K562 (cell line): ENCODE measurements at regions not wholly inside any gene's neighbourhood (a gene's known extent, or its start where the extent isn't known, plus 50 kb on each side); places are given as distances from the start of the nearest gene placed in this dataset.

ENCODE experiments used
- ATAC-seq: fragments of 200-7000 bp; cut with Tn5 transposase; 3 replicates; pipeline ENCODE4 v1.9.1; 2020; ENCODE audit warnings: moderate library complexity
- BruUV-seq: library from RNA; stranded (reverse); fragments of 400-500 nt; replicated peaks from 2 replicates; lab custom pipeline; 2021; lab: Mats Ljungman, UMichigan
- CTCF ChIA-PET: fragments of 300-600 bp; formaldehyde crosslinking; extraction: SDS; loops from one replicate; lab custom pipeline; 2021; ENCODE audit warnings: low intra/inter-chr PET ratio; lab: Yijun Ruan, JAX
- POLR2A ChIA-PET: fragments of 300-600, 350-650 bp; sonication (Branson Sonifier 250); formaldehyde crosslinking; extraction: SDS; loops from one replicate; lab custom pipeline; 2021; ENCODE audit warnings: antibody characterized with exemption, inconsistent platforms; lab: Yijun Ruan, JAX
- DNase-seq, 4 experiments: peaks; one replicate each; pipeline versions ENCODE4 v3.0.0 to v3.0.0-alpha.2; 2011 to 2018; ENCODE audit warnings: low spot score in 3 of 4, mixed read lengths in 3 of 4; ENCODE audit errors: extremely low read depth in 1 of 4
- FAIRE-seq: peaks from 2 replicates; lab custom pipeline; 2011; peaks lifted over from hg19 to GRCh38; lab: Jason Lieb, UNC
- H2AFZ ChIP-seq: 2 replicates; pipeline ENCODE4 v1.6.0; 2011; ENCODE audit warnings: low read depth, low read length, control low read depth, inconsistent platforms
- H3K27ac ChIP-seq: fragments of 200-600 bp; 3 replicates; pipeline ENCODE4 v1.8.0; 2011; ENCODE audit warnings: low read depth, mild to moderate bottlenecking, control low read depth, inconsistent platforms, low read length, moderate library complexity, mixed read lengths; ENCODE audit errors: extremely low read depth
- H3K27me3 ChIP-seq, 2 experiments: fragments of 300-600 bp in 1 of 2; 2 replicates in 1 of 2; 3 replicates in 1 of 2; pipeline versions ENCODE4 v1.6.0 to v1.8.0; 2011; ENCODE audit warnings: inconsistent platforms in 2 of 2, low read length in 2 of 2, mild to moderate bottlenecking in 1 of 2, mixed read lengths in 1 of 2, moderate library complexity in 1 of 2; ENCODE audit not compliant: control insufficient read depth in 2 of 2, insufficient read depth in 2 of 2
- H3K36me3 ChIP-seq: fragments of 300-600 bp; 3 replicates; pipeline ENCODE4 v1.8.0; 2011; ENCODE audit warnings: mild to moderate bottlenecking, low read length, inconsistent platforms; ENCODE audit not compliant: control insufficient read depth, insufficient read depth
- H3K4me1 ChIP-seq, 2 experiments: fragments of 200-600 bp in 1 of 2; replicated peaks in 1 of 2; 2 replicates in 1 of 2; 3 replicates in 1 of 2; pipeline versions ENCODE4 v1.5.1 to v1.8.0; 2011; ENCODE audit warnings: inconsistent platforms in 2 of 2, low read length in 2 of 2, mild to moderate bottlenecking in 1 of 2, mixed read lengths in 1 of 2, moderate library complexity in 1 of 2; ENCODE audit not compliant: control insufficient read depth in 2 of 2, insufficient read depth in 2 of 2
- H3K4me2 ChIP-seq: 2 replicates; pipeline ENCODE4 v1.6.1; 2011; ENCODE audit warnings: low read length, control low read depth, inconsistent platforms, mixed read lengths; ENCODE audit not compliant: insufficient read depth
- H3K4me3 ChIP-seq: fragments of 200-600 bp; sonication (generic), shearing (Covaris generic); 2 replicates; pipeline ENCODE4 v1.5.1; 2016; ENCODE audit warnings: control low read depth, inconsistent platforms
- H3K79me2 ChIP-seq: fragments of 200-600 bp; 3 replicates; pipeline ENCODE4 v1.8.0; 2011; ENCODE audit warnings: low read length, inconsistent platforms; ENCODE audit not compliant: control insufficient read depth, insufficient read depth
- H3K9ac ChIP-seq, 2 experiments: 2 replicates each; pipeline versions ENCODE4 v1.6.0 to v1.6.1; 2011; ENCODE audit warnings: low read depth in 2 of 2, low read length in 2 of 2, control low read depth in 1 of 2, inconsistent platforms in 1 of 2, mild to moderate bottlenecking in 1 of 2, mixed read lengths in 1 of 2; ENCODE audit not compliant: insufficient read depth in 1 of 2
- H3K9me1 ChIP-seq: one replicate; pipeline ENCODE4 v1.6.0; 2011; ENCODE audit warnings: inconsistent platforms, mild to moderate bottlenecking, low read length, moderate library complexity; ENCODE audit not compliant: control insufficient read depth, insufficient read depth
- H3K9me3 ChIP-seq: replicated peaks from 2 replicates; pipeline ENCODE4 v1.5.1; 2011; ENCODE audit warnings: low read depth, low read length, inconsistent platforms; ENCODE audit not compliant: control insufficient read depth, insufficient read depth
- H4K20me1 ChIP-seq: replicated peaks from 2 replicates; pipeline ENCODE4 v1.6.1; 2011; ENCODE audit warnings: low read length, inconsistent platforms, mixed read lengths; ENCODE audit not compliant: control insufficient read depth, insufficient read depth
- EGR1 ChIP-seq: fragments of 450-650 bp; conservative IDR thresholded peaks from 2 replicates; pipeline ENCODE4 v1.6.1; 2017; ENCODE audit warnings: mild to moderate bottlenecking
- RBM22 ChIP-seq: fragments of 200-400 bp; formaldehyde crosslinking; IDR thresholded peaks from 2 replicates; pipeline ENCODE4 v1.6.1; 2018; ENCODE audit warnings: low read length, low read depth; ENCODE audit not compliant: poor library complexity, severe bottlenecking
- ZBTB11 ChIP-seq, 3 experiments: fragments of 200-800 bp in 1 of 3; fragments of 250-450 bp in 1 of 3; fragments of 450-650 bp in 1 of 3; sonication (Bioruptor Pico) in 1 of 3; sonication (Bioruptor generic) in 1 of 3; formaldehyde crosslinking in 1 of 3; IDR thresholded peaks; 2 replicates each; pipeline versions ENCODE4 v1.6.1 to v1.8.0; 2016 to 2022; ENCODE audit warnings: mild to moderate bottlenecking in 2 of 3, missing genetic modification characterization in 2 of 3, missing compliant biosample characterization in 1 of 3, moderate library complexity in 1 of 3
- ZNF232 ChIP-seq: sonication (generic); formaldehyde crosslinking; IDR thresholded peaks from 2 replicates; pipeline ENCODE4 v1.8.0; 2022; ENCODE audit warnings: mild to moderate bottlenecking, missing genetic modification reagents
- WGBS: fragments of 100-300 bp; shearing (Covaris generic); methylation state at CpG from one replicate; pipeline ENCODE4 v1.1.6; 2016; ENCODE audit warnings: low coverage, mixed read lengths; ENCODE audit not compliant: insufficient coverage; ENCODE audit errors: missing lambda C conversion rate; 5-methylcytosine and 5-hydroxymethylcytosine counted together
- in situ Hi-C: fragments of 300-500 bp; cut with MboI; formaldehyde crosslinking; loops from 4 replicates; pipeline ENCODE4 v1.15.0; 2018; ENCODE audit warnings: inconsistent platforms, mixed read lengths
- intact Hi-C: fragments of 100-400 bp; cut with micrococcal nuclease; formaldehyde crosslinking; loops from 2 replicates; pipeline ENCODE4 v1.14.2; 2022
- TF ChIP-seq, protein P1 (sequence below), 2 experiments: fragments of 450-650 bp; IDR thresholded peaks; 2 replicates each; pipeline ENCODE4 v1.6.1; 2016

DNA sequence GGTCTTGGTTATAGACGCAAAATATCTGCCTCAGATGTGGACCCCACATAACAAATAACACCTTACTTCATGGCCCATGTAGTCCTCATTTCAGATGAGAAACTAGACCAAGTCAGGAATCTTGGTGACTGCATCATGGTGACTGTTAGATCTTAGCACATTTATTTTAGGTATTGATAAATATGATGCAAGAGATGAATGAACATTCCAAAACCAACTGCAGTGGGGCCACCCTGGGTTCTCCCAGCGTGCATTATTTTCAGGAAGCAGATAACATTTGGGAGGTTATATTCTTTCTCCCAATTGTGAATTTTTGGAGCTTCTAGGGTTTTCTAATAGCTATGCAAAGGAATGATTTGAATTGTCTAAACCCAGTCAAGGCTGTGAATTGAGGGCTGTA lies 55.2 kb upstream of the PTGR2 start:
- BruUV-seq = no TSS peak
- no peak for TF ChIP-seq ZBTB11 (CRISPR knock-in tag; IDR thresholded peaks at IDR 0.05)
- TF ChIP-seq RBM22 = no peak
- TF ChIP-seq EGR1 = no peak
- TF ChIP-seq, protein P1, sequence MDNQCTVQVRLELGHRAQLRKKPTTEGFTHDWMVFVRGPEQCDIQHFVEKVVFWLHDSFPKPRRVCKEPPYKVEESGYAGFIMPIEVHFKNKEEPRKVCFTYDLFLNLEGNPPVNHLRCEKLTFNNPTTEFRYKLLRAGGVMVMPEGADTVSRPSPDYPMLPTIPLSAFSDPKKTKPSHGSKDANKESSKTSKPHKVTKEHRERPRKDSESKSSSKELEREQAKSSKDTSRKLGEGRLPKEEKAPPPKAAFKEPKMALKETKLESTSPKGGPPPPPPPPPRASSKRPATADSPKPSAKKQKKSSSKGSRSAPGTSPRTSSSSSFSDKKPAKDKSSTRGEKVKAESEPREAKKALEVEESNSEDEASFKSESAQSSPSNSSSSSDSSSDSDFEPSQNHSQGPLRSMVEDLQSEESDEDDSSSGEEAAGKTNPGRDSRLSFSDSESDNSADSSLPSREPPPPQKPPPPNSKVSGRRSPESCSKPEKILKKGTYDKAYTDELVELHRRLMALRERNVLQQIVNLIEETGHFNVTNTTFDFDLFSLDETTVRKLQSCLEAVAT (IDR thresholded peaks at IDR 0.05) = no peak
- TF ChIP-seq ZNF232 (CRISPR knock-in tag) = no peak
- TF ChIP-seq, all 486 proteins: peak for 0
- 55% methylated on average over 2 of the region's 2 CpGs for WGBS
- no peak for ATAC-seq
- H3K9ac ChIP-seq = no peak overlapping the region
- H3K27ac ChIP-seq = no peak overlapping the region
- in situ Hi-C loops (no loop called here), intact Hi-C loops (no loop called here)
- H3K4me1 ChIP-seq = peaks cover 0 to 3% of the 10 kb centered on the region in 2 experiments; a peak in 3 of 5 replicates
- H2AFZ ChIP-seq = no peak overlapping the region
- no peaks in the 10 kb centered on the region for H3K36me3 ChIP-seq
- H3K4me3 ChIP-seq = no peak overlapping the region
- H3K79me2 ChIP-seq = no peaks in the 10 kb centered on the region
- no peak for DNase-seq
- no peak for FAIRE-seq
- CTCF ChIA-PET = no interaction called here
- no peaks in the 10 kb centered on the region for H3K27me3 ChIP-seq
- H4K20me1 ChIP-seq = no peaks in the 10 kb centered on the region
- H3K9me3 ChIP-seq = no peaks in the 10 kb centered on the region
- H3K4me2 ChIP-seq = no peak overlapping the region
- POLR2A ChIA-PET = interaction anchor here (2.4 kb wide), 1 partner anchor 11 kb away, joined by 11 read pairs; no protein-coding TSS in a partner anchor
- no peaks in the 10 kb centered on the region for H3K9me1 ChIP-seq
